Fibroblast of lung (primary cell): ENCODE measurements at regions not wholly inside any gene's neighbourhood (a gene's known extent, or its start where the extent isn't known, plus 50 kb on each side); places are given as distances from the start of the nearest gene placed in this dataset.

Source experiments
- CTCF ChIP-seq, 2 donors: IDR thresholded peaks in 1 of 2; conservative IDR thresholded peaks in 1 of 2; 1 replicate in 1 of 2; 2 replicates in 1 of 2; pipeline ENCODE4 v1.5.1; 2011 to 2012; ENCODE audit warnings: low read length in 2 of 2, control low read depth in 1 of 2, inconsistent platforms in 1 of 2, low read depth in 1 of 2, mild to moderate bottlenecking in 1 of 2
- EZH2 ChIP-seq: IDR thresholded peaks from 2 replicates; pipeline ENCODE4 v1.5.1; 2012; ENCODE audit warnings: low read length, control low read depth, mild to moderate bottlenecking; ENCODE audit errors: missing control alignments

GRCh38 chr12:77392467-77393088 lies 327.2 kb upstream of the E2F7 start:
- TF ChIP-seq CTCF (conservative IDR thresholded peaks at IDR 0.05 in 1 of 2, IDR thresholded peaks at IDR 0.05 in 1 of 2; ENCODE audit: low read depth in 1 of 2, low read length in 2 of 2) (no peak), EZH2 (no peak)
